Mesothelial cell of epicardium (in vitro differentiated cells): ENCODE measurements at regions not wholly inside any gene's neighbourhood (a gene's known extent, or its start where the extent isn't known, plus 50 kb on each side); places are given as distances from the start of the nearest gene placed in this dataset.

Source experiments
- DNase-seq, 2 experiments: peaks; one replicate each; pipeline ENCODE4 v3.0.0; 2021; ENCODE audit warnings: low spot score in 2 of 2; ENCODE audit not compliant: unreplicated experiment in 2 of 2
- H3K27ac Mint-ChIP-seq: 2 replicates; pipeline ENCODE4 v1.8.0; 2021; ENCODE audit warnings: mixed read lengths
- H3K27me3 Mint-ChIP-seq: 2 replicates; pipeline ENCODE4 v1.8.0; 2021; ENCODE audit warnings: low read depth, mixed read lengths
- H3K36me3 Mint-ChIP-seq: 2 replicates; pipeline ENCODE4 v1.8.0; 2021; ENCODE audit warnings: mixed read lengths
- H3K4me1 Mint-ChIP-seq: 2 replicates; pipeline ENCODE4 v1.8.0; 2021; ENCODE audit warnings: mixed read lengths
- H3K4me3 Mint-ChIP-seq: 2 replicates; pipeline ENCODE4 v1.8.0; 2021; ENCODE audit warnings: mild to moderate bottlenecking, moderate library complexity, mixed read lengths
- H3K9me3 Mint-ChIP-seq: 2 replicates; pipeline ENCODE4 v1.8.0; 2021; ENCODE audit warnings: mixed read lengths
- TF ChIP-seq, protein P1 (sequence below): fragments of 200-600 bp; sonication (generic); IDR thresholded peaks from one replicate; pipeline ENCODE4 v1.5.0; 2021; ENCODE audit warnings: antibody characterized with exemption; ENCODE audit not compliant: unreplicated experiment

DNA sequence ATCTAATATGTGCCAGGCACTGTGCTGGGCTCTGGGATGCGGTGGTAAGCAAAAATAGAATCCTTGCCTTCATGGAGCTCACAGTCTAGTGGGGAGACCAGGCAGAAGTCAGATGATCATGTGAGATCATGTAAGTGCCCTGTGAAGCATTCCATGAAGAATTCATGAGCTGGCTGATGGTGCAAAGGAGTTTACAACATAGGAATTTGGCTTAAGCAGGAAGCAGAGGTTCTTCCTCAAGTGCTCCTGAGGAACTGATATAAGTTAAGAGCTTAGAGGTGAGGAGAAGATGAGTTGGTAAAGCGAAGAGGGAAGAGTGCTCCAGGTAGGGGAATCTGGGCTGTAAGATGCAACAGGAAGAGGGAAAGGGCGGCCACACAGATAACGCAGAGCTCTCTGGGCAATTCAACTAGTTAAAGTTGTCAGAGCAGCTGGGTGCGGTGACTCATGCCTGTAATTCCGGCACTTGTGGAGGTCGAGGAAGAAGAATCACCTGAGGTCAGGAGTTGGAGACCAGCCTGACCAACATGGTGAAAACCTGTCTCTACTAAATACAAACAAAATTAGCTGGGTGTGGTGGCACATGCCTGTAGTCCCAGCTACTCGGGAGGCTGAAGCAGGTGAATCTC is 78.5 kb upstream of the SPATA31D4 start:
- no peak for DNase-seq
- Mint-ChIP-seq H3K27me3 (no peaks in the 10 kb centered on the region), H3K4me3 (no peak overlapping the region), H3K36me3 (no peaks in the 10 kb centered on the region), H3K9me3 (no peaks in the 10 kb centered on the region), H3K4me1 (peaks cover 18% of the 10 kb centered on the region), H3K27ac (no peak overlapping the region)
- TF ChIP-seq, protein P1, sequence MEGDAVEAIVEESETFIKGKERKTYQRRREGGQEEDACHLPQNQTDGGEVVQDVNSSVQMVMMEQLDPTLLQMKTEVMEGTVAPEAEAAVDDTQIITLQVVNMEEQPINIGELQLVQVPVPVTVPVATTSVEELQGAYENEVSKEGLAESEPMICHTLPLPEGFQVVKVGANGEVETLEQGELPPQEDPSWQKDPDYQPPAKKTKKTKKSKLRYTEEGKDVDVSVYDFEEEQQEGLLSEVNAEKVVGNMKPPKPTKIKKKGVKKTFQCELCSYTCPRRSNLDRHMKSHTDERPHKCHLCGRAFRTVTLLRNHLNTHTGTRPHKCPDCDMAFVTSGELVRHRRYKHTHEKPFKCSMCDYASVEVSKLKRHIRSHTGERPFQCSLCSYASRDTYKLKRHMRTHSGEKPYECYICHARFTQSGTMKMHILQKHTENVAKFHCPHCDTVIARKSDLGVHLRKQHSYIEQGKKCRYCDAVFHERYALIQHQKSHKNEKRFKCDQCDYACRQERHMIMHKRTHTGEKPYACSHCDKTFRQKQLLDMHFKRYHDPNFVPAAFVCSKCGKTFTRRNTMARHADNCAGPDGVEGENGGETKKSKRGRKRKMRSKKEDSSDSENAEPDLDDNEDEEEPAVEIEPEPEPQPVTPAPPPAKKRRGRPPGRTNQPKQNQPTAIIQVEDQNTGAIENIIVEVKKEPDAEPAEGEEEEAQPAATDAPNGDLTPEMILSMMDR = no peak

DNA sequence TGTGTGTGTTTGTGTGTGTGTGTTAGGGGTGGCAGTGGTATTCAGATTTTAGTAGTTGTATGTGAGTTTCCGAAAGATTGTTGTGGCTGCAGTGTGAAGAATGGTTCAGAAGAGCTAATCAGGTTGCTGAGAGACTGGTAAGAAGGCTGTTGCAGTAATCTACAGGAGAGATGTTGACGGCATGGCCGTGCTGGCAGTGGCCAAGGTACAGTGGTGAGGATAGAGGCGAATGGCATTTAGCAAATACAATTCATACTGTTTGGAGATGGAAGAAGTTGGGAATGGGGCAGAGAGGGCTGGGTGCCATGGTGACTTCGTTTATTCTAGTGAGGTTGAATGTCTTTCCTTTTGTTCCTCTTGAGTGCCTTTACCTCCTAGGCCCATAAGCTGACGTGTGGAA is 77.5 kb upstream of the SPATA31D4 start:
- no peak overlapping the region for H3K4me3 Mint-ChIP-seq

DNA sequence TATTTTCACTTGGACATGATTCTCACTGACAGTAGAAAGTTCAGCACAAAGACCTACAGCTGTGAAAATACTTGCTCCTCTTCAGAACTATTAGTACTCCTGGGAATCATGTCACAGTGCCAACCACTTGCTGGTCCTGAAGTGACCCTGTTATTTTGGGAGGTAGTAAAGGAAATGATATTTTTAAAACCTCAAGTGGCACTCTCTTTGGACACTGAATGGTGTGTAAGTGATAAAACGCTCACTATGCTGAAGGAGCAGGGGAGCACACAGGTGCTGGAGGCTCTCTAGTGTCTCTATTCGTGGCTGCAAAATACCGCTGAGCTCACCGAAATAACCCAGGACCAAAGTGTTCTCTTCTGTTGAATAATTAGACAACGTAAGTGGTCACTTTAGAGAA is 76.9 kb upstream of the SPATA31D4 start:
- Mint-ChIP-seq H3K4me3 (no peak overlapping the region), H3K9me3 (no peaks in the 10 kb centered on the region), H3K27ac (no peak overlapping the region), H3K27me3 (no peaks in the 10 kb centered on the region), H3K36me3 (no peaks in the 10 kb centered on the region), H3K4me1 (peaks cover 16% of the 10 kb centered on the region)
- TF ChIP-seq, protein P1 = no peak
- no peak for DNase-seq

More for the DNA sequence above, 77.5 kb upstream of the SPATA31D4 start:
- Mint-ChIP-seq H3K27me3 (no peaks in the 10 kb centered on the region), H3K9me3 (no peaks in the 10 kb centered on the region), H3K27ac (no peak overlapping the region), H3K36me3 (no peaks in the 10 kb centered on the region), H3K4me1 (peaks cover 20% of the 10 kb centered on the region)
- no peak for DNase-seq
- TF ChIP-seq, protein P1 = no peak

DNA sequence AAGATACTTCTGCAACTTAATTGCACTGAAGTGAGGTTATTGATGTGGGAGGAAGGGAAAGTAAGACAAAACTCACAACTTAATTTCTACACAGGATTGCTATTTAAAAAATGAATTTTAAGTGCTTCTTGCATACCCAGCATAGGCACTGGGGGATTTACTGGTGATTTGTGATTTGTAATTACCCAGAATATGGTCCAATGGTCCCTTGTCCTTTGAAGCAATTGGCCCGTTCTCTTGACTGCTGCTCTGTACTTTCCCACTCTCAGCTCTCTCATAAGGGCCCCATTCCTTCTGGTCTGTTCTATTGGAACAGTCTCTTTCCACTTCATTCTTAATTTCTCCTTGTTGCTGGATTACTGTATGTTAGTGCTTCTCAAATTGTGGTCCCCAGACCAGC is 75.4 kb upstream of the SPATA31D4 start:
- H3K9me3 Mint-ChIP-seq = no peaks in the 10 kb centered on the region
- H3K4me1 Mint-ChIP-seq = peaks cover 16% of the 10 kb centered on the region
- no peak overlapping the region for H3K27ac Mint-ChIP-seq
- TF ChIP-seq, protein P1 = no peak
- no peaks in the 10 kb centered on the region for H3K27me3 Mint-ChIP-seq
- no peaks in the 10 kb centered on the region for H3K36me3 Mint-ChIP-seq
- no peak overlapping the region for H3K4me3 Mint-ChIP-seq
- DNase-seq = no peak

DNA sequence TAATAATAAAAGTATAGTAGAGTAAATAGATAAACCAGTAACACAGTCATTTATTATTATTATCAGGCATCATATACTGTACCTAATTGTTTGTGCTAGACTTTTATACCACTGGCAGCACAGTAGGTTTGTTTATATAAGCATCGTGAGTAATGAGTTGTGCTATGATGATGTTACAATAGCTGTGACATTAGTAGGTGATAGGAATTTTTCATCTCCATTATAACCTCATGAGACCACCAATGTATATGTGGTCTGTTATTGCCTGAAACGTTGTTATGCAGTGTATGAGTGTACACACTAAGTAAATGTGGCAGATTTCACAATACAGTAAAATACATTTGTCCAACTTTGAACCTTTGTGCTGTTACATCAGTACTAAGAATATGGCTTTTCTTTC is 72.7 kb upstream of the SPATA31D4 start:
- DNase-seq = no peak
- H3K27me3 Mint-ChIP-seq = no peaks in the 10 kb centered on the region

More for the DNA sequence above, 72.7 kb upstream of the SPATA31D4 start:
- Mint-ChIP-seq H3K9me3 (no peaks in the 10 kb centered on the region), H3K4me1 (peaks cover 16% of the 10 kb centered on the region), H3K27ac (no peak overlapping the region), H3K36me3 (no peaks in the 10 kb centered on the region), H3K4me3 (no peak overlapping the region)
- TF ChIP-seq, protein P1 = no peak
